COLO668 (cell line): ENCODE measurements at regions not wholly inside any gene's neighbourhood (a gene's known extent, or its start where the extent isn't known, plus 50 kb on each side); places are given as distances from the start of the nearest gene placed in this dataset.

Experiments
- DNase-seq: peaks from one replicate; lab custom pipeline; 2025; ENCODE audit not compliant: unreplicated experiment; lab: John Stamatoyannopoulos, UW

DNA sequence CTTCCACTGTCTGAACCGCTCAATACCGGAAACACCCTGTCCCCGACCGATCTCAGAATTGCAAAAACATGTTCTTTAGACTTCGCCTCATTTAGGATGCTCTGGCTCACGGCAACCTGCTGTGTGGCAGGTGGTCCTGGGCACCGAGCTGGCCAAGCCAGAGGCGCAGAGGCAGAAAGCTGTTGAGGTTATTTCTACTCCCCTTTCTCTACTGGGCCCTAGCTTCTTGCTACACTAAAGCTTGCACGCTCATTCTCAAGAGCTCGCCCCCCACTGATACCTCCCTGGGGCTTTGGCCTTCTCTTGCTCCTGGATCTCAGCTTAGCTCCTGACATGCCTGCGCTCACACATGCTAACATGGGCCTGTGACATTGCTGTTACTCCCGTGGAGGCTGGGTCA, 417.4 kb downstream of the LPIN1 start:
- no peak for DNase-seq

DNA sequence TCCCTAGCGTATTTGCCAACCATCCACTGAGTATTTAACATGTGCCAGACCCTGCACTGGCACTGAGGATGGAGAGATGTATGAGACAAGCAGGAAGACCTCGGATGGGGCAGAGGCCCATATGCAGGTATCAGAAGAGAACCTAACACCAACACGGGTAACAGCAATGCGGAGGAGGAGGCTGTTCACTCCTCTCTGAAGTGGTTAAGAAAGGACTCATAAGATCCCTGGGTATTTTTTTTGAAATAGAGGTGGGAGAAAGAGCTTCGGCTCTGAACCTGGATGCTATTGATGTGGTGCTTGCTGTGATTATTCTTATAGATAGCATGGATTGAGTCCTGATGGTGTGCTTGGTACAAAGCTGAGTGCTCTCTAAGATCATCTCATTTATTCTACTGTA, 418.3 kb downstream of the LPIN1 start:
- no peak for DNase-seq

DNA sequence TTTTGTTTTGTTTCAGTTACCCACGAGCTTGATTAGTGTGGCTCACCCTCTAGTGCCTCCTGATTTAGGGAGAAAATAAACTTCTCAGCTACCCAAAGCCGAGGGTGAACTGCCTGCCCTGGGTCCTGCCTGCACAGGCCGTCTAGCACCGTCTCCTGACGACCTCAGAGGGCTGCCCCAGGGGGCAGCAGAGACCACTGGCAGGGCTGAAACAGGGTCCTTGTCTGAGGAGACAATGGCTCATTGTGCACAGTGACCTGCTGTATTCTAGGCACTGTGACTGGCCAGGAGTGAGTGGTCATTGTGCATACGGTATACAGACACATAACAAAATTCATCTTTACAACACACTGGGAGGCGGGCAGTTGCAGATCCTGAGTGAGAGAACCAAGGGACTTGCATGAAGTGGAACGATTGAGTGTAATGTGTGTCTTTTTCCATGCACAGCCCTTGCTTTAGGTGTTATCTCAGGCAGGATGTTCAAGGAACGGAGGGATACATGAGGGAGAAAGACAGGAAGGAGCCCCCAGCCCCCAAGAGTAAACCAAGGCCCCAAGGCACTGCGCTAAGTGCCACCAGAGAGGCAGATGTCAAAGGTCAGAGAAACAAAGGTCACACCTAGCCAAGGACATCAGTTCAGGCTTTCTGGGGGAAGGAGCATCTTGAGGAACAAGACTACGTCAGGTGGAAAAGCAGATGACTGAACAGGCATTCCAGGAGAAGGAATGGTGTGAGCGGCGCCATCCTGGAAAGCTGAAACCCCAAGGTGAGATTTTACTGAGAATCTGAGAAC, 421.3 kb downstream of the LPIN1 start:
- no peak for DNase-seq

DNA sequence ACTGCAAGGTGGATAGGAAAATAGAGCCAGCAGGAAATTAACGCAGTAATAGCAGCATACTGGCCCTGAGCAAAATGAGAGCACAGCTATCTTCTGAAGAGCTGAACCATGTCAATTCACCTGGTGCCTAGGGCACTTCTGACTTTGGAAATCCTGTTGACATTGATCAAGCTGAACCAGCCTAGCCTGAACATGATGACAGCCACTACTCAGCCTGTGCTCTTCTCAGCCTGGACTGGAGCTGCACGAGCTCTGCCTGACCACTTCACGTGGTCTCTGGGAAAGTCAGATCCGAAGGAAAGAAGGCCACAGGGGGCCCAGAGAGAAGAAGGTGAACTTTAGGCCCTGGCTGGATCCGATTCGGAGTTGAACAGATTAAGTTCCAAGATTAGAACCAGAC, 421.9 kb downstream of the LPIN1 start:
- DNase-seq: no peak

DNA sequence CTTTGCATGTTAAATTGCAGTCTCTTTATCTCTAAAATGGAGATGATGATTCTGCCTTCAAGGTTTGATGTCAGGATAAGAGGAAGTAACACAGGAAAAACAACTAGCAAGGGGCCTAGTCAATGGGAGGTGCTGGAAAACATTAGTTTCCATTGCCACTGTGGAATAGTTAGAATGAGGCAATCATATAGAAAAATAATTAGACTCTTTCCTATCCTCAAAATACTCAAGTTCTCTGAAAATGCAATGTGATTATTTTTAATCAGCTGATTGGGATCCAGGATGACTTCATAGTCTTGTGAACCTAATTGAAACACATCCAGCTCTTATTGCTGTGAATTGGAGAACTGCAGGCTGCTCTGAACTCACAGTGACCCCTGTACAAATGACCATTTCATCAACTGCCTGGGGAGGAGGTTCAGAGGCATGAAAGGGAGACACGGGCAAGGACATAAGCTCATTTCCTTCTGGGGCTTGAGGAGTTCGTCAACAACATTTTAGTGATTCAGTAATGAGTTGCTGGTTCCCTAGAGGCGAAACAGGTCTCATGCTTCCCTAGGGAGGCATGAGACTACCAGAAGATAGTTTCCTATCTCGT, 422.5 kb downstream of the LPIN1 start:
- no peak for DNase-seq

DNA sequence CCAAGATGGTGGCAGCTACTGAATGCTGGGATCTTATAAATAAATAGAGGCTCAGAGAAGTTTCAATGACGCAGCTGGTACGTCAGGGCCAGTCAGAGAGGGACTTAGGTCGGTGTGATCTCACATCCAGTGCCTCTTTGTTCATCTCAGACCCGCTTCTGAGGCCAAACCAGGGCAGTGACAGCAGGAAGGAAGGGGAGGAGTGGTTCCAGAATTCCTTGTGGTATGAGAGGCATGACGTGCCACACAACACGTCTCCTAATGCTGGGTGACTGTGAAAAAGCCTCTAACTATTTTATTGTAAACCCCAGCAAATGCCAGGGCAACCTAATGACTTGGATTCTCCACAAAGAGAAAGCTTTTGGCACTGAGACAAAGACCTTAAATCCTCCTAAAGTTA, 423.3 kb downstream of the LPIN1 start:
- DNase-seq: no peak

DNA sequence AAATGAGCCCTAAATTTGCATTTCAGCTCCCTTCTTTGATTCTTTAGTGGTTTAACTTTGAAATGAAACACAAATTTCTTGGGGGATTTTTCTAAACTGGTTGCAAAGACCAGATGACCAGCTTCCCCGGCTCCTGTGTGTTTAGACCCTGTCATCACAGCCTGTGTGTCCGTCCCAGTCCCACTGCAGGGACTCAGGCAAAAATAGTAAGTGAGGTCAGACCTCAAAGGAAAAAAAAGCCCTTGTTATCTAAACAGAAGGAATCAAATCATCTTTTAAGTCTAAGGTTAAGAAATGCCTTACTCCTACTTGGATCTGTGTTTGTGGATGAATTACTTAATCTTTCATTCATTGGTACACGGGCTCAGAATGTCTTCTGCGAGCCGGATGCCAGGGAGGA, 423.7 kb downstream of the LPIN1 start:
- DNase-seq: no peak

DNA sequence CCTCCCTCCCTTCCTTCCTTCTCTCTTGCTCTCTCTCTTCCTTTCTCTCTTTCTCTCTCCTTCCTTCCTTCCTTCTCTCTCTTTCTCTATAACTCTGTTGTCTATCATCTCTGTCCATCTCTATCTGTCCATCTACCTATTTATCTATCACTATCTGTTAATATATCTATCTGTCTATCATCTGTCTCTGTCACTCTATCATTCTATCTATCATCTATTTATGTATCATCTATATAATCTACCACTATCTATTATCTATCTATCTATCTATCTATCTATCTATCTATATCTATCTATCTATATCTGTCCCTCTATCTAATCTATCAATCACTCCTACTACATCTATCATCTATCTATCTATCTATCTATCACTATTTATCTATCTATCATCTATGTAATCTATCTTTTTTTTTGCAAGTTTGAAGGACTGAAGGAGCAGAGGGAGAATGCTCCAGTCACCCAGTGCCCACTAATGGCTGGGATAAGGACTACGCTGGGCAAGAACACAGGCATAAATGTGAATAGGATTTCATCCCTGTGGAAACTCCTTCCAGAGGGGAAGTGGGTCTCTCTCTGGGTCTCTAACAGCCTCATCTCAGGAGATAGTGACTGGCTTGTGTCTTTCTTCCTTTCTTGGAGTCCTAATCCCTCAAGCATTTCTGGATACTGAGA, 427.0 kb downstream of the LPIN1 start:
- DNase-seq: no peak

DNA sequence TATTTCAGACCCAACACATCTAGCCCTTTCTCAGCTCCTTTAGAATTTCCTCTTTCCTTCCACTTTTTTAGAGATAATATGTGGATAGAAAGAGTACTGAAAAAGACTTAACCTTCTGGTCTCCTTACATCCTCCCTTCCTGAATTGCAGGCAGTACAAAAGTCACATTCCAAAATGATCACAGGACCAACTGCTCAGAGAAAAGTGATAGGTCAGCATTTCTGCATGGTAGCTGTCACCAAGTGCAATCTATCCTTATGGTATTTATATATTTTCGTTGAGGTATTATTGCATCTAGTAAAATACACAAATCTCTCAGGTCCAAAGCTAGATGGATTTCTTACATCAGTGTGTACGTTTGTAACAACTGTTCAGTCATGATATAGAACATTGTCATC, 427.5 kb downstream of the LPIN1 start:
- DNase-seq: no peak

DNA sequence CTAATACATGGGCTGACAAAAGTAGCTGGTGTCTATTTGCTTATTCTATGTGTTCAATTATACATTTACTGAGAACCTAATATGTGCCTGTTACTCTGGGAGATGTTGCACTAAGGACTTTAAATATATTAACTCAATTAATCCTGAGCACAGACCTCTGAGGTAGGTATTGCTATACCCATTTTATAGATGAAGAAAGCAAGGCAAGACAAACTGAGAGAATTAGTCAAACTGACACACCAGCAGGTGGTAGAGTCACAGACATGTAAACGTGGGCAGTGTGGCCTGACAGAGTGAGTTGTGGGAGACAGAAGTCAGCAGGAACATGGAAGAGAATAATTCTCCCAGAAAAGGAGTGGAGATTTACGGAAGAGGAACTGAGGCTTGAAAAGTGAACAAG, 428.9 kb downstream of the LPIN1 start:
- DNase-seq: no peak

DNA sequence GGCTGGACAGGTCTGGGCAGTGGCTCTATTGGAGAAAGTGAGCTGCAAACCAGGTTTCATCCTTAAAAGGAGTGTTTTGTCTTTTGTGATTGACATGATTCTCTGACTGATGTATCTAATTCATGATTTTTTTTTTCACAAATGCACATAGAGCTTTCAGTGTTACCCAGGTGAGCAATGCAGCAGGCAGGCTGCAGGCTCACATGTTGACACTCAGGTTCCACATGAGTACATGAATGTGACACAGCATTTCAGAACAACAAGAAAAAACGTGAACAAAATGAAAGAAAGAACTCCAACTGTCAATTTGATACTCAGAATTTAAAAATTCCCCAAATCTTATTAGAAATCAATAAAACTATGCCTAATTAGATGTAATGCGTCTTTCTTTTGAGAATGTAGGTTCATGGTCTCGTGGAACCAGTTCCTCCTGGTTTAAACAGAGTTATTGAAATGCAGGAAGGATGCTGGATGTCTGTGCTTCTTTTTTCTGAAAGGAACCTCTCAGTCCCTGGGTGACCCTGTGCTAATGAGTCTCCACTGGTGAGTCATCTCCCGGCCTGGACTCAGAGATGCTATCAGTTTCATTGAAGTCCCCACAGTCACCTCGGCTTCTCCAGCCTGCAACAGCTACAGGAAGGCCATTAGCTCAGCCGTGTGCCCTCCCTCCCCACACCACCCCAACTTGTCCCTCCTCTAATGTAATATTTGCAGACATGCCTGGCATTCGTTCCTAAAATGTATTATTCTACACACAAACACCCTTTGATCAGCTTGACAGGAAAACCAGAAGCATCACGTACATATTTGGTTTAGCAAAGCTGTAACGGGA, 430.4 kb downstream of the LPIN1 start:
- peak; percentile 29 for DNase-seq

DNA sequence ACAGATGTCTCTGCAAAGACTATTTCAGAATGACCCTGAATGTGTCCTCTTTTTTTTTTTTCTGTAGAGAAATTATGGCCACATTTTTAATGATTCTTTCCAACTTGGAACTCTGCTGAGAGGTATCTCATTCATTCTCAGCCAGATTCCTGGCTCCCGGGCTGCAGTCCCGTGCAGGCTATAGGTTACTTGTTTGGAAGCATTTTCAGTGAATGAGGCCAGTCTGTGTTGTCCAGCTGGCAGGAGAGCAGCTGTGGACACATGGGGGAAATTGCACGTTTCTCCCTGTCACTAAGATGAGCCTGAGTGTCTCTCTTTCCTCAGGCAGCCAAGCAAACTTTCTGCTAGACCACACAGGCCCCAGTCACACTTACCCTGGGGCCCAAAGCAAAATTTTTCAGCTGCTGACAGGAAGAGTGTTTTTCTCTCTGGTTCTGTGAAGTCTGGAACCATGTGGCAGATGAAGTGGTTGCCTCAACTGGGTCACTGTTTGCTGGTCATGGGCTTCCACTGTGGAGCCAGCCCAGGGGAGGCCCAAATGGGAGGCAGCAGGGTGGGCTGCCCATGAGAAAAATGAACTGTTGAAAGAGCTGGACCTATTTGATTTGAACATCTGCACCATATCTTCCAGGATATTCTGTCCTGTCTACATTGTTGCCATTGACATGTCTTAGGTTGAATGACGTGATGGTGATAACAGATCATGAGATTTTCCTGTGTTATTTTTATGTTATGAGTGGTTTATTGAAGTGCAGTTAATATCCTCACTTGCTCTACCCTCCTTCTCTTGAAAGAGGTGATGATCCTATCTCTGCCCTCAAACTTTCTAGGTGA, 431.2 kb downstream of the LPIN1 start:
- no peak for DNase-seq

DNA sequence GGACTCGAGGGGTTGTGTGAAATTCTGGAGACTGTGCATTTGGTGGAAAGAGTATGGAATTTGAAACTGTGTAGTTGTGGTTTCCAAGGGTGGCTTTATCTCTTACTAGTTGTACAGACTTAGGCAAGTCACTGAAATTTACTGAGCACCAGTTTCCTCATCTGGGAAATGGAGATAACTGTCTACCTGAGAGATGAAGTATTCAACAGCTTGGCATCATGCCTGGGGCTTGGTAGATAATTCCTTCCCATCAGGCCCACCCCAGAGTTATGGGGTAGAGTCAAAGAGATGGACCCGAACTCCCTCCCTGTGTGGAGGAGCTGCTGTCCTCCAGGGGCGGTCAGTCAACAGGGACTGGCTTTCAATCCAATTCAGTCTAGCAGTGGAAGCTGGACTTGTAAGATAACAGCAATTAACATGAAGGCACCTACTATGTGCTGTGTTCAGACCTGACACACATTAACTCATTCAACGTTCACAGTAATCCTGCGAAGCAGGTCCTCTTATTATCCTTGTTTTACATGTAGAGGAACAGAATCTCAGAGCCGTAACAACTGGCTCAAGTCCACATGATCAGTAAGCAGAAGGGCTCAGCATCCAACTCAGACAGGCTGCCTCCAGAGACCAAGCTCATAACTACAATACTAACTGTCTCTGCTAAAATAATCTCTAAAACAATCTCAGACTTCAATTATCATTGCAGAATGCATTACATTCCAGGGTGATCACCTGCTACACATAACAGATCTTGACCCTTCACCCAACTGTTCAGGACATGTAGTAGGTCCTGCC, 432.1 kb downstream of the LPIN1 start:
- DNase-seq: no peak

DNA sequence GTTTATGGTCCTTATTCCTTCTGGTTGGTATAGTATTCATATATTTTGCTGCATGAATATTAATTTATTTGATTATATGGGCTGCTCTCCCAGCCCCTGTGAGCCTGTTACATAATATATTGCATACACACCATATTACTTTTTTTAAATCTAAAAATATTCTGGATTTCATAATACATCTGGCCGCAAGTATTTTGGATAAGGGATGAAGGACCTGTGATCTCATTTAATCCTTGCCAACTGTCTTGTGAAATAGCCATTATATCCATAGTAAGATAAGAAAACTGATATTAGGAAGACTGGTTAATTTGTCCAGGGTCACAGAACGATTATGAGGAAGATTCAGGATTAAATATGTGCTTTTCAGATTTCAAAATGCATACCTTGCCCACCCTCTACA, 433.6 kb downstream of the LPIN1 start:
- DNase-seq: no peak

DNA sequence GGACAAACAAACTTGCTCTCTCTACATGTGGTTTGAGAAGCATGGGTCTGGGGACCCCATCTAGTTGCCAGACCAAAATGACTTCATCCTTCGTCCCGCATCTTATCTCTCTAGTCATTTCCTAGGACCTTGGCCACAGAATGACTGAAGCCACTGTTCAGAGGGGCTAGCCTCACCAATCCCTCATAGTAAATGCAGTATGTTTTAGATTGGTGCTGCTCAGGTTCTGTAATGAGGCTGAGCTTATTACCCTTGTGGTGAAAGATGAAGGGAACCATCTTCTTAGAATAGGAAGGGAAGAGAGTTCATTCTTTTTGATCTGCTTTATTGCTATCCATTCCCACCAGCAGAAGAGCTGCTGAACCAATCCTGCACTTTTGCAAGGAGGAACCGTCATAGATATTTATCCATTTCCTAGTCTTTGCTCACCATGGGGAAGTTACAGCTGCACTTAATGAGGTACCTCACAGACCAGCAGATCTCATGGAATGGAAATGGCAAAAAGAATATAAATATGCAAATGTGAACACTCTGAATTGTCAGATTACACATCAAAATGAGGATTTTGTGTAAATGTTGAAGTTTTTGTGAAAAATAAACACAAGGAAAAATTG, 436.7 kb downstream of the LPIN1 start:
- DNase-seq: no peak

DNA sequence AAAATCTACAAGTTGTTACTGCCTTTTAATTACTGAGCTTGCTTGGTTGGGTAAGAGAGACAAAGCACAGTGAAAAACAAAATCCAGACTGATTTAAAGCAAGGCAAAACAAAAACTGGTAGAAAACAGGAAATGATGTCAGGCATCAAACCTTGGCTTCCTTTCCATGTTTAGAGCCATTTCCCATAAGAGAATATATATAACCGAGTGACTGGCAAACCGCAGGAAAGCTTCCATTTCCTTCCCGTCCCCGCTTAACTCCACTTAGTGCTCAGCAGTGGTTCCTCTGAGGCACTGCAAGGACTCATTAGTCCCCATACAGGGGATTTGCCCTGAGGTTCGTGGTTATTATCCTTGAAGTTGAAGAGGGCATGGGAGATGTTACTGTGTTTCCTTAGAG, 446.3 kb downstream of the LPIN1 start:
- DNase-seq: no peak

DNA sequence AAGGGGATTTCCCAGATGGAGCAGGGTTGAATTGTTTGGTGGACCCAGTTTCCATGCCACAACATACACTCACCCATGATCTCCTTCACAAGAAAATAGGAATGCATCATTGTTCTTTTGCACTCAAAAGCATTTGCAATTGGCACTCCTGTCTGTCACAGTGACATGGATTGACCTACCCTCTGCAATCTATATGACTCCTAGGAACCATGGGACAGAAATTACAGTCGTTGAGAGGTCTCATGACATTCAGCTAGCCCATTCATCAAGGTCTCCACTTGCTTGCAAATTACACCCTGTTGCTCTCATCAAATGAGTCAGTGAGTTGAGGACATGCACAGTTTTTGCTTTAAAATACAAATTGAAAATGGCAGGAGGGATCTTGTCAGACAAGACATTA, 448.5 kb downstream of the LPIN1 start:
- no peak for DNase-seq

DNA sequence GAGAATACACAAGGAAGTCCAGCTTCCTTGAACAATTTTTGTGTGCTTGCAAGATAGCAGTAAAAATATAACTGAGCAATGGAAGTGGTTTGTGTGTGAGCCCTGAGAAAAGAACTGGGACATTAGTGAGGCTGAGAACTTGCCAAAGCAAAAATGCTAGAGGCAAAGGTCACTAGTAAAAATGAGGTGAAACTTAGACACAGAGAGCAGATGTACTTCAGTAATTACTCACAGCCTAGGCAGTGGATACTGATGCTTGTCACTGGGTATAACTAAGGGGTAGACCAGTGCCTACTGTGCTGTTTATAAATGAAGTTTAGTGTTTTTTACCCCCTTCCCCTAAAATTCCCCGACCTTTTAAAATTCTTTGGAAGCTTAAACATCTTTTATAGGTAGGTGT, 450.1 kb downstream of the LPIN1 start:
- DNase-seq: no peak

DNA sequence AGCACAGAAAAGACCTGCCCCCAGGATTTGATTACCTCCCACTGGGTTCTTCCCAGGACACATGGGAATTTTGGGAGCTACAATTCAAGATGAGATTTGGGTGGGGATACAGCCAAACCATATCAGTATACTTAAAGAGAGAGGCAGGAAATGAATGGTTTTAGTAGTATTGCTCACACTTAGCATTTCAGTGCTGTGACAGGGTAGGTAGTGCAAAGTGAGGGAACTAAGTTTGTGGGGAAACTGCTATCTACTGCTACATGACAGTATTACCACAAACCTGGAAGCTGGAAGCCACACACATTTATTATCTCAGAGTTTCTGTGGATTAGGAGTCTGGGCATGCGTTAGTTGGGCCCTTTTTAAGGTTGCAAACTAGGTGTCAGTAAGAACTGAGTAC, 450.7 kb downstream of the LPIN1 start:
- DNase-seq: no peak
